ENCODE measurements at regions not wholly inside any gene's neighbourhood (a gene's known extent, or its start where the extent isn't known, plus 50 kb on each side); places are given as distances from the start of the nearest gene placed in this dataset.

GRCh38 chr9:107635101-107635802, 145.7 kb upstream of the KLF4 start:
- TF ChIP-seq CTCF (conservative IDR thresholded peaks at IDR 0.05; ENCODE audit: low read depth, low read length) (no peak), RAD21 (IDR thresholded peaks at IDR 0.05; ENCODE audit: low read length) (no peak), POLR2A (IDR thresholded peaks at IDR 0.05; ENCODE audit: low read depth, low read length) (no peak), MAFK (IDR thresholded peaks at IDR 0.05; ENCODE audit: low read depth, low read length) (no peak), BHLHE40 (IDR thresholded peaks at IDR 0.05; ENCODE audit: low read depth, low read length) (no peak), MXI1 (IDR thresholded peaks at IDR 0.05; ENCODE audit: borderline replicate concordance, low read depth, low read length) (no peak), RFX5 (IDR thresholded peaks at IDR 0.05; ENCODE audit: low read depth, low read length) (no peak)
- TF ChIP-seq, protein P1, sequence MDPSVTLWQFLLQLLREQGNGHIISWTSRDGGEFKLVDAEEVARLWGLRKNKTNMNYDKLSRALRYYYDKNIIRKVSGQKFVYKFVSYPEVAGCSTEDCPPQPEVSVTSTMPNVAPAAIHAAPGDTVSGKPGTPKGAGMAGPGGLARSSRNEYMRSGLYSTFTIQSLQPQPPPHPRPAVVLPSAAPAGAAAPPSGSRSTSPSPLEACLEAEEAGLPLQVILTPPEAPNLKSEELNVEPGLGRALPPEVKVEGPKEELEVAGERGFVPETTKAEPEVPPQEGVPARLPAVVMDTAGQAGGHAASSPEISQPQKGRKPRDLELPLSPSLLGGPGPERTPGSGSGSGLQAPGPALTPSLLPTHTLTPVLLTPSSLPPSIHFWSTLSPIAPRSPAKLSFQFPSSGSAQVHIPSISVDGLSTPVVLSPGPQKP (IDR thresholded peaks at IDR 0.05; ENCODE audit: borderline replicate concordance, low read depth, low read length) = no peak
- TF ChIP-seq, protein P2, sequence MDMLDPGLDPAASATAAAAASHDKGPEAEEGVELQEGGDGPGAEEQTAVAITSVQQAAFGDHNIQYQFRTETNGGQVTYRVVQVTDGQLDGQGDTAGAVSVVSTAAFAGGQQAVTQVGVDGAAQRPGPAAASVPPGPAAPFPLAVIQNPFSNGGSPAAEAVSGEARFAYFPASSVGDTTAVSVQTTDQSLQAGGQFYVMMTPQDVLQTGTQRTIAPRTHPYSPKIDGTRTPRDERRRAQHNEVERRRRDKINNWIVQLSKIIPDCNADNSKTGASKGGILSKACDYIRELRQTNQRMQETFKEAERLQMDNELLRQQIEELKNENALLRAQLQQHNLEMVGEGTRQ (IDR thresholded peaks at IDR 0.05; ENCODE audit: low read depth, low read length) = no peak
